ENCODE measurements at regions not wholly inside any gene's neighbourhood (a gene's known extent, or its start where the extent isn't known, plus 50 kb on each side); places are given as distances from the start of the nearest gene placed in this dataset.

GRCh38 chr20:6709910-6710595 is 57.4 kb upstream of the BMP2 start:
- CTCF ChIA-PET = no interaction called here
- TF ChIP-seq AFF4 (CRISPR knock-in tag; IDR thresholded peaks at IDR 0.05; ENCODE audit: borderline replicate concordance) (no peak), MYBL2 (CRISPR knock-in tag; IDR thresholded peaks at IDR 0.05) (no peak), JUN (CRISPR knock-in tag; IDR thresholded peaks at IDR 0.05) (no peak), ZNF263 (CRISPR knock-in tag; IDR thresholded peaks at IDR 0.05; ENCODE audit: low read depth) (no peak), SMAD4 (CRISPR knock-in tag; IDR thresholded peaks at IDR 0.05) (no peak), CBFB (CRISPR knock-in tag; IDR thresholded peaks at IDR 0.05; ENCODE audit: low read depth) (no peak), ZNF138 (CRISPR knock-in tag; conservative IDR thresholded peaks at IDR 0.05) (no peak), NFATC4 (CRISPR knock-in tag; IDR thresholded peaks at IDR 0.05) (no peak), NR3C1 (CRISPR knock-in tag; conservative IDR thresholded peaks at IDR 0.05; ENCODE audit: low read depth) (no peak), PREB (CRISPR knock-in tag; IDR thresholded peaks at IDR 0.05; ENCODE audit: borderline replicate concordance) (no peak), GRHL2 (CRISPR knock-in tag; IDR thresholded peaks at IDR 0.05; ENCODE audit: insufficient replicate concordance, severe bottlenecking) (no peak), NFYB (CRISPR knock-in tag; conservative IDR thresholded peaks at IDR 0.05; ENCODE audit: low read depth) (no peak), HMGXB4 (CRISPR knock-in tag; IDR thresholded peaks at IDR 0.05) (no peak), FOXK1 (CRISPR knock-in tag; IDR thresholded peaks at IDR 0.05) (no peak), ZNF423 (CRISPR knock-in tag; IDR thresholded peaks at IDR 0.05) (no peak), CTCF (IDR thresholded peaks at IDR 0.05) (no peak)
- no peak overlapping the region for H3K4me3 Mint-ChIP-seq
- peaks cover 13% of the 10 kb centered on the region for H3K4me1 Mint-ChIP-seq
- DNase-seq (ENCODE audit: low spot score) = no peak
- no peak overlapping the region for H3K27ac Mint-ChIP-seq
- no peaks in the 10 kb centered on the region for H3K9me3 Mint-ChIP-seq
- POLR2A ChIA-PET = interaction anchor here (0.7 kb wide), 1 partner anchor 621 kb away, joined by 10 read pairs; no protein-coding TSS in a partner anchor
- H3K27me3 Mint-ChIP-seq (ENCODE audit: low read depth) = no peaks in the 10 kb centered on the region
- no peaks in the 10 kb centered on the region for H3K36me3 Mint-ChIP-seq
- ATAC-seq = no peak

GRCh38 chr20:6708010-6708409 is 59.5 kb upstream of the BMP2 start:
- H3K4me3 Mint-ChIP-seq = no peak overlapping the region

More at GRCh38 chr20:6708010-6708409, 59.5 kb upstream of the BMP2 start:
- DNase-seq (ENCODE audit: low spot score) (no peak), ATAC-seq (peak; percentile 71)
- H3K27ac Mint-ChIP-seq = no peak overlapping the region
- no peaks in the 10 kb centered on the region for H3K9me3 Mint-ChIP-seq
- POLR2A ChIA-PET = interaction anchor here (0.5 kb wide), 1 partner anchor 13 kb away, joined by 6 read pairs; no protein-coding TSS in a partner anchor
- H3K36me3 Mint-ChIP-seq = no peaks in the 10 kb centered on the region
- peaks cover 13% of the 10 kb centered on the region for H3K4me1 Mint-ChIP-seq
- no peaks in the 10 kb centered on the region for H3K27me3 Mint-ChIP-seq (ENCODE audit: low read depth)
- CTCF ChIA-PET = interaction anchor here (1.1 to 1.8 kb wide), 3 partner anchors 10 to 82 kb away, joined by 4 to 6 read pairs (median 4); no protein-coding TSS in a partner anchor
- TF ChIP-seq SMAD3 (CRISPR knock-in tag; IDR thresholded peaks at IDR 0.05; ENCODE audit: borderline replicate concordance) = no peak
- no peak for TF ChIP-seq NR3C1 (CRISPR knock-in tag; conservative IDR thresholded peaks at IDR 0.05; ENCODE audit: low read depth)
- no peak for TF ChIP-seq ATF2 (CRISPR knock-in tag; IDR thresholded peaks at IDR 0.05; ENCODE audit: borderline replicate concordance, low read depth)
- no peak for TF ChIP-seq NFYB (CRISPR knock-in tag; conservative IDR thresholded peaks at IDR 0.05; ENCODE audit: low read depth)
